GM13976 (cell line): ENCODE measurements at regions not wholly inside any gene's neighbourhood (a gene's known extent, or its start where the extent isn't known, plus 50 kb on each side); places are given as distances from the start of the nearest gene placed in this dataset.
"Not testable (repeated sequence)": the region's sequence is repeated elsewhere in the genome, so short reads cannot be mapped to it uniquely, and the experiment has no call there.

Experiments used
- DNase-seq: peaks from one replicate; pipeline ENCODE4 v3.0.0; 2012; ENCODE audit warnings: low spot score
- in situ Hi-C: fragments of 300-500 bp; cut with MboI; formaldehyde crosslinking; loops from one replicate; pipeline ENCODE4 v1.12.0; 2022; ENCODE audit warnings: low sequenced_read_pairs, mixed read lengths, inconsistent platforms; ENCODE audit not compliant: unreplicated experiment
- TF ChIP-seq, protein P1 (sequence below): IDR thresholded peaks from 2 replicates; pipeline ENCODE4 v1.5.1; 2012; ENCODE audit warnings: borderline replicate concordance, mild to moderate bottlenecking; ENCODE audit not compliant: insufficient read depth; ENCODE audit errors: extremely low read depth, missing control alignments, control extremely low read depth

GRCh38 chr3:11727207-11727606, 83.5 kb upstream of the VGLL4 start:
- no peak for DNase-seq
- in situ Hi-C loops: no loop called here
- TF ChIP-seq, protein P1, sequence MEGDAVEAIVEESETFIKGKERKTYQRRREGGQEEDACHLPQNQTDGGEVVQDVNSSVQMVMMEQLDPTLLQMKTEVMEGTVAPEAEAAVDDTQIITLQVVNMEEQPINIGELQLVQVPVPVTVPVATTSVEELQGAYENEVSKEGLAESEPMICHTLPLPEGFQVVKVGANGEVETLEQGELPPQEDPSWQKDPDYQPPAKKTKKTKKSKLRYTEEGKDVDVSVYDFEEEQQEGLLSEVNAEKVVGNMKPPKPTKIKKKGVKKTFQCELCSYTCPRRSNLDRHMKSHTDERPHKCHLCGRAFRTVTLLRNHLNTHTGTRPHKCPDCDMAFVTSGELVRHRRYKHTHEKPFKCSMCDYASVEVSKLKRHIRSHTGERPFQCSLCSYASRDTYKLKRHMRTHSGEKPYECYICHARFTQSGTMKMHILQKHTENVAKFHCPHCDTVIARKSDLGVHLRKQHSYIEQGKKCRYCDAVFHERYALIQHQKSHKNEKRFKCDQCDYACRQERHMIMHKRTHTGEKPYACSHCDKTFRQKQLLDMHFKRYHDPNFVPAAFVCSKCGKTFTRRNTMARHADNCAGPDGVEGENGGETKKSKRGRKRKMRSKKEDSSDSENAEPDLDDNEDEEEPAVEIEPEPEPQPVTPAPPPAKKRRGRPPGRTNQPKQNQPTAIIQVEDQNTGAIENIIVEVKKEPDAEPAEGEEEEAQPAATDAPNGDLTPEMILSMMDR: no peak

GRCh38 chr3:11726146-11726545, 82.4 kb upstream of the VGLL4 start:
- TF ChIP-seq, protein P1: no peak
- in situ Hi-C loops: no loop called here
- no peak for DNase-seq

GRCh38 chr3:11725340-11725641, 81.6 kb upstream of the VGLL4 start:
- DNase-seq, in situ Hi-C loops: not testable (repeated sequence)

GRCh38 chr3:11724615-11725339, 81.1 kb upstream of the VGLL4 start:
- in situ Hi-C loops: no loop called here
- peak; percentile 71 for DNase-seq
- TF ChIP-seq, protein P1: no peak

GRCh38 chr3:11721479-11721878, 77.8 kb upstream of the VGLL4 start:
- in situ Hi-C loops: no loop called here
- TF ChIP-seq, protein P1: no peak
- no peak for DNase-seq

DNA sequence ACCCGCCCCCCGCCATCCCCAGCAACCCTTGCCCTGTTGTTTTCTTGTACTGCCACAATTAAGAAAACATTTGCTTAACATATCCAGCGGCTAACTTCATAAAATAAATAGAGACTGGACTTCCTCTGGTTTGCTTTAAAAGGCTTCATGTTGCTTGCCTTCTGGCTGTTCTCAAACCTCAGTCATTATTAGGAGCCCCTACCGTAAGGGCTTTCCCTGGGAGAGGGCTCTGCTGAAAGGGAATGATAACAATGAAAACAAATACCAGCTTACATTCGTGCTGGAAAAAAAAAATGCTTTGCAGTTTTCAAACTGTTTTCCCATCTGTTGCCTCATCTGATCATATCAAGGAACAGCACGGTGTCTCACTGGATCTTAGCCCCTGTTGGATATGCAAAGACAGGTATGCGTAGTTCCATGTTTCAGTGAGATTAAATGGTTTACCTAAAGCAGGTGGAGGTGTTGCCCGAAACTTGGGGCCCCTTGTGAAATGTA, 77.2 kb upstream of the VGLL4 start:
- DNase-seq: no peak
- TF ChIP-seq, protein P1: no peak
- in situ Hi-C loops: no loop called here

GRCh38 chr3:11720304-11720898, 76.7 kb upstream of the VGLL4 start:
- in situ Hi-C loops: no loop called here
- peak; percentile 55 for DNase-seq
- TF ChIP-seq, protein P1: no peak
